IMR-90 (cell line): ENCODE measurements at regions not wholly inside any gene's neighbourhood (a gene's known extent, or its start where the extent isn't known, plus 50 kb on each side); places are given as distances from the start of the nearest gene placed in this dataset.

Experiments
- ATAC-seq: fragments of 200-7000 bp; cut with Tn5 transposase; 2 replicates; pipeline ENCODE4 v1.9.1; 2020; ENCODE audit warnings: low read depth, mild to moderate bottlenecking, moderate library complexity
- BruUV-seq: library from RNA; stranded (reverse); fragments of 400-500 nt; replicated peaks from 2 replicates; lab custom pipeline; 2021; lab: Mats Ljungman, UMichigan
- CTCF ChIA-PET: fragments of 300-600 bp; formaldehyde crosslinking; extraction: SDS; loops from one replicate; lab custom pipeline; 2021; ENCODE audit warnings: antibody characterized with exemption; lab: Yijun Ruan, JAX
- POLR2A ChIA-PET: fragments of 300-600 bp; sonication (Branson Sonifier 250); formaldehyde crosslinking; loops from one replicate; lab custom pipeline; 2022; ENCODE audit warnings: antibody characterized with exemption; ENCODE audit not compliant: unreplicated experiment; lab: Charles Lee
- DNase-seq: peaks from one replicate; pipeline ENCODE4 v3.0.0; 2013
- H2AFZ ChIP-seq: replicated peaks from 2 replicates; pipeline ENCODE3; 2013; ENCODE audit warnings: low read length, mild to moderate bottlenecking; ENCODE audit not compliant: poor library complexity
- H2AK5ac ChIP-seq: 2 replicates; pipeline ENCODE4 v1.6.1; 2013; ENCODE audit warnings: low read depth, low read length, inconsistent platforms
- H2AK9ac ChIP-seq: replicated peaks from 2 replicates; pipeline ENCODE3; 2013; ENCODE audit warnings: mild to moderate bottlenecking, low read depth, low read length, moderate library complexity; ENCODE audit not compliant: poor library complexity
- H2BK120ac ChIP-seq: 2 replicates; pipeline ENCODE4 v1.6.1; 2013; ENCODE audit warnings: low read depth, low read length, inconsistent platforms
- H2BK15ac ChIP-seq: 3 replicates; pipeline ENCODE4 v1.6.1; 2013; ENCODE audit warnings: low read depth, low read length, inconsistent platforms
- H2BK20ac ChIP-seq: 2 replicates; pipeline ENCODE4 v1.6.1; 2013; ENCODE audit warnings: low read depth, mild to moderate bottlenecking, inconsistent platforms, low read length, moderate library complexity
- H2BK5ac ChIP-seq: 2 replicates; pipeline ENCODE4 v1.6.1; 2013; ENCODE audit warnings: mild to moderate bottlenecking, low read depth, low read length, inconsistent platforms; ENCODE audit not compliant: poor library complexity, severe bottlenecking
- H3K14ac ChIP-seq: replicated peaks from 2 replicates; pipeline ENCODE4 v1.6.1; 2013; ENCODE audit warnings: low read depth, low read length, inconsistent platforms
- H3K18ac ChIP-seq: 2 replicates; pipeline ENCODE4 v1.6.1; 2013; ENCODE audit warnings: low read depth, low read length, control low read depth
- H3K23ac ChIP-seq: 2 replicates; pipeline ENCODE4 v1.6.1; 2013; ENCODE audit warnings: low read depth, low read length, inconsistent platforms
- H3K27ac ChIP-seq: 2 replicates; pipeline ENCODE4 v1.5.1; 2013; ENCODE audit warnings: mild to moderate bottlenecking, control low read depth, low read length; ENCODE audit not compliant: insufficient read depth
- H3K27me3 ChIP-seq: 2 replicates; pipeline ENCODE4 v1.6.1; 2013; ENCODE audit warnings: low read length; ENCODE audit not compliant: control insufficient read depth, insufficient read depth
- H3K36me3 ChIP-seq: 2 replicates; pipeline ENCODE4 v1.6.1; 2013; ENCODE audit warnings: low read length, mixed read lengths; ENCODE audit not compliant: control insufficient read depth, insufficient read depth
- H3K4ac ChIP-seq: 2 replicates; pipeline ENCODE4 v1.6.1; 2013; ENCODE audit warnings: low read depth, low read length, inconsistent platforms
- H3K4me1 ChIP-seq: 2 replicates; pipeline ENCODE4 v1.6.1; 2013; ENCODE audit warnings: low read length, mixed read lengths; ENCODE audit not compliant: control insufficient read depth, insufficient read depth
- H3K4me2 ChIP-seq: 2 replicates; pipeline ENCODE4 v1.6.1; 2013; ENCODE audit warnings: low read depth, mild to moderate bottlenecking, control low read depth, low read length, moderate library complexity
- H3K4me3 ChIP-seq: 2 replicates; pipeline ENCODE4 v1.5.1; 2013; ENCODE audit warnings: low read depth, mild to moderate bottlenecking, control low read depth, low read length, moderate library complexity; ENCODE audit not compliant: insufficient read depth
- H3K56ac ChIP-seq: 2 replicates; pipeline ENCODE4 v1.6.1; 2013; ENCODE audit warnings: low read length, inconsistent platforms; ENCODE audit not compliant: insufficient read depth; ENCODE audit errors: extremely low read depth
- H3K79me1 ChIP-seq, 2 experiments: 2 replicates each; pipeline ENCODE4 v1.6.1; 2013; ENCODE audit warnings: low read length in 2 of 2, inconsistent platforms in 1 of 2, low read depth in 1 of 2
- H3K9ac ChIP-seq: 2 replicates; pipeline ENCODE4 v1.6.1; 2013; ENCODE audit warnings: low read depth, low read length, control low read depth
- H3K9me1 ChIP-seq: 2 replicates; pipeline ENCODE4 v1.6.1; 2013; ENCODE audit warnings: low read length, inconsistent platforms; ENCODE audit not compliant: insufficient read depth
- H3K9me3 ChIP-seq: 2 replicates; pipeline ENCODE4 v1.6.1; 2013; ENCODE audit warnings: low read length; ENCODE audit not compliant: control insufficient read depth, insufficient read depth
- H4K20me1 ChIP-seq: 2 replicates; pipeline ENCODE4 v1.6.1; 2013; ENCODE audit warnings: low read length, inconsistent platforms; ENCODE audit not compliant: insufficient read depth
- H4K5ac ChIP-seq: 2 replicates; pipeline ENCODE4 v1.6.1; 2013; ENCODE audit warnings: mild to moderate bottlenecking, low read depth, low read length, control low read depth
- H4K8ac ChIP-seq, 2 experiments: 2 replicates each; pipeline ENCODE4 v1.6.1; 2013; ENCODE audit warnings: low read depth in 2 of 2, low read length in 2 of 2, control low read depth in 1 of 2, inconsistent platforms in 1 of 2
- H4K91ac ChIP-seq: 2 replicates; pipeline ENCODE4 v1.6.1; 2013; ENCODE audit warnings: low read depth, low read length, inconsistent platforms; ENCODE audit not compliant: insufficient read depth
- BHLHE40 ChIP-seq: fragments of 150-350 bp; IDR thresholded peaks from 2 replicates; pipeline ENCODE4 v1.6.1; 2016; ENCODE audit warnings: mild to moderate bottlenecking, low read depth, low read length
- dilution Hi-C: fragments of 300-500 bp; cut with HindIII; formaldehyde crosslinking; loops from one replicate; pipeline ENCODE4 v1.14.3; 2018; ENCODE audit warnings: low sequenced_read_pairs; ENCODE audit not compliant: unreplicated experiment
- in situ Hi-C: fragments of 300-500 bp; cut with MboI; formaldehyde crosslinking; loops from 3 replicates; pipeline ENCODE4 v1.14.3; 2019; ENCODE audit warnings: low sequenced_read_pairs, inconsistent platforms, mixed read lengths
- intact Hi-C: fragments of 100-400 bp; cut with micrococcal nuclease; formaldehyde crosslinking; loops from 2 replicates; pipeline ENCODE4 v1.10.0; 2022

DNA sequence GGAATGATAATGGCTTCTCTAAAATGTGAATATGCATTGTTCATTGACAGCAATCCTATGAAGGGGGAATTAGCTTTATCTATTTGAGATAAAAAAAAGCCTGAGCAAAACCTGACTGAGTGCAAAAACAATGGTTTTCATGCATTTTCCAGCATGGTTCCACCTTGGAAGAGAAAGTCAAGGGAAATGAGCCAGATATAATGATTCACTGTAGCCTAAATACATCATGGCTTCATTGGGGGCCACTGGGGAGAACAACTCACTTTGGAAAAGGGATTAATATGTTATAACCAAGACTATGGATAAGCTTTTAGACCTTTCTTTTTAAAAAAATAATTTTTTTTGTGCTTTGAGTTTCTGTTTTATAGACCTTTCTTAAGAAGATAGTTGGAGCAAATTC, 679.7 kb downstream of the NYAP2 start:
- H3K4me2 ChIP-seq, result no peak overlapping the region
- H3K27ac ChIP-seq, result peak overlapping the region; percentile 91; the same call in 1 of the 2 replicates
- H3K23ac ChIP-seq, result peak overlapping the region; percentile 72
- no peaks in the 10 kb centered on the region for H3K27me3 ChIP-seq
- H4K8ac ChIP-seq, result peak overlapping the region; percentile 86; a peak in 3 of 4 replicates
- H2BK15ac ChIP-seq, result peak overlapping the region; percentile 82; the same call in 1 of the 3 replicates
- DNase-seq (no peak), ATAC-seq (peak; percentile 5; the same call in 1 of the 2 replicates)
- peak overlapping the region; percentile 84 for H3K14ac ChIP-seq
- H2AK9ac ChIP-seq, result no peak overlapping the region
- no peak for TF ChIP-seq BHLHE40
- H2BK20ac ChIP-seq, result peak overlapping the region; percentile 96; the same call in 1 of the 2 replicates
- no peak overlapping the region for H2AK5ac ChIP-seq
- peak overlapping the region; percentile 67; the same call in 1 of the 2 replicates for H4K5ac ChIP-seq
- ChIA-PET POLR2A (no interaction called here), CTCF (no interaction called here)
- H3K4ac ChIP-seq, result peak overlapping the region; percentile 88; the same call in 1 of the 2 replicates
- H3K4me1 ChIP-seq, result peaks cover 12% of the 10 kb centered on the region
- no peak overlapping the region for H2AFZ ChIP-seq
- H3K79me1 ChIP-seq, result peaks cover 0 to 4% of the 10 kb centered on the region in 2 experiments; a peak in 1 of 4 replicates
- no peak overlapping the region for H3K4me3 ChIP-seq
- H2BK120ac ChIP-seq, result peak overlapping the region; percentile 94
- intact Hi-C loops, result no loop called here
- H2BK5ac ChIP-seq, result peak overlapping the region; percentile 91
- dilution Hi-C loops, result no loop called here
- H3K9me1 ChIP-seq, result no peaks in the 10 kb centered on the region
- no peaks in the 10 kb centered on the region for H3K36me3 ChIP-seq
- no TSS peak for BruUV-seq
- H3K9ac ChIP-seq, result no peak overlapping the region
- peak overlapping the region; percentile 73 for H3K56ac ChIP-seq
- in situ Hi-C loops, result no loop called here
- H3K9me3 ChIP-seq, result no peaks in the 10 kb centered on the region
- peak overlapping the region; percentile 26 for H4K91ac ChIP-seq
- peak overlapping the region; percentile 99 for H3K18ac ChIP-seq
- no peaks in the 10 kb centered on the region for H4K20me1 ChIP-seq
